HCT116 (cell line): ENCODE measurements at regions not wholly inside any gene's neighbourhood (a gene's known extent, or its start where the extent isn't known, plus 50 kb on each side); places are given as distances from the start of the nearest gene placed in this dataset.

Source experiments
- ATAC-seq: fragments of 200-7000 bp; cut with Tn5 transposase; 2 replicates; pipeline ENCODE4 v1.9.1; 2020; ENCODE audit warnings: mild to moderate bottlenecking, moderate library complexity
- BruUV-seq: library from RNA; stranded (reverse); fragments of 400-500 nt; replicated peaks from 2 replicates; lab custom pipeline; 2021; lab: Mats Ljungman, UMichigan
- CTCF ChIA-PET: fragments of 300-600 bp; sonication (Branson Sonifier 250); formaldehyde crosslinking; loops from one replicate; lab custom pipeline; 2021; ENCODE audit warnings: antibody characterized with exemption; lab: Charles Lee
- POLR2A ChIA-PET: fragments of 300-600, 350-600 bp; sonication (Branson Sonifier 250); formaldehyde crosslinking; loops from one replicate; lab custom pipeline; 2021; ENCODE audit warnings: antibody characterized with exemption; lab: Charles Lee
- RAD21 ChIA-PET, 2 experiments: fragments of 300-600 bp; sonication (Branson Sonifier 250); formaldehyde crosslinking; loops; one replicate each; lab custom pipeline; 2023; ENCODE audit warnings: low total read pairs in 2 of 2; ENCODE audit not compliant: uncharacterized antibody in 2 of 2, unreplicated experiment in 2 of 2, low non-redundant PET in 1 of 2; lab: Charles Lee
- DNase-seq: peaks from one replicate; pipeline ENCODE4 v3.0.0-alpha.2; 2010; ENCODE audit warnings: low read depth, low spot score
- H2AFZ ChIP-seq: fragments of 200-600 bp; shearing (Covaris generic), sonication (generic); 2 replicates; pipeline ENCODE4 v1.6.1; 2017; ENCODE audit warnings: low read depth, mixed run types, mixed read lengths, antibody characterized with exemption, low read length; ENCODE audit not compliant: poor library complexity, severe bottlenecking
- H3K27ac ChIP-seq: 2 replicates; pipeline ENCODE4 v1.5.1; 2012; ENCODE audit warnings: low read depth, low read length
- H3K27me3 ChIP-seq: fragments of 200-600 bp; sonication (generic); 2 replicates; pipeline ENCODE4 v1.6.1; 2016; ENCODE audit warnings: mixed run types, low read length, mixed read lengths; ENCODE audit not compliant: insufficient read depth
- H3K36me3 ChIP-seq, 2 experiments: fragments of 200-500 bp in 1 of 2; fragments of 200-600 bp in 1 of 2; sonication (Bioruptor generic) in 1 of 2; sonication (generic) in 1 of 2; 2 replicates each; pipeline versions ENCODE4 v1.5.1 to v1.6.1; 2014 to 2016; ENCODE audit warnings: low read length in 2 of 2, inconsistent platforms in 1 of 2, mixed read lengths in 1 of 2, mixed run types in 1 of 2; ENCODE audit not compliant: insufficient read depth in 2 of 2, control insufficient read depth in 1 of 2
- H3K4me1 ChIP-seq, 2 experiments: fragments of 200-600 bp in 1 of 2; sonication (generic) in 1 of 2; 2 replicates each; pipeline versions ENCODE4 v1.5.1 to v1.6.1; 2012 to 2017; ENCODE audit warnings: low read length in 2 of 2, inconsistent platforms in 1 of 2, mild to moderate bottlenecking in 1 of 2, mixed read lengths in 1 of 2, mixed run types in 1 of 2, moderate library complexity in 1 of 2; ENCODE audit not compliant: insufficient read depth in 2 of 2, control insufficient read depth in 1 of 2
- H3K4me2 ChIP-seq: fragments of 200-600 bp; sonication (generic); 2 replicates; pipeline ENCODE4 v1.6.1; 2017; ENCODE audit warnings: mixed run types, low read length, mixed read lengths
- H3K4me3 ChIP-seq, 2 experiments: fragments of 200-600 bp in 1 of 2; sonication (generic) in 1 of 2; replicated peaks in 1 of 2; 2 replicates each; pipeline ENCODE4 v1.5.1; 2011 to 2016; ENCODE audit warnings: low read length in 2 of 2, control low read depth in 1 of 2, low read depth in 1 of 2, mild to moderate bottlenecking in 1 of 2, mixed read lengths in 1 of 2, mixed run types in 1 of 2
- H3K79me2 ChIP-seq: fragments of 200-600 bp; sonication (generic); 2 replicates; pipeline ENCODE4 v1.6.1; 2017; ENCODE audit warnings: mild to moderate bottlenecking, mixed run types, low read length, moderate library complexity, mixed read lengths; ENCODE audit not compliant: insufficient read depth
- H3K9ac ChIP-seq: fragments of 200-600 bp; sonication (generic); 2 replicates; pipeline ENCODE4 v1.6.1; 2016; ENCODE audit warnings: low read length, mixed read lengths
- H3K9me2 ChIP-seq: fragments of 200-600 bp; sonication (generic), shearing (Covaris generic); 2 replicates; pipeline ENCODE4 v1.6.1; 2017; ENCODE audit warnings: mixed run types, mild to moderate bottlenecking, moderate library complexity; ENCODE audit not compliant: insufficient read depth
- H3K9me3 ChIP-seq, 2 experiments: fragments of 200-500 bp in 1 of 2; fragments of 200-600 bp in 1 of 2; sonication (Bioruptor generic) in 1 of 2; sonication (generic) in 1 of 2; 2 replicates each; pipeline ENCODE4 v1.6.1; 2014 to 2017; ENCODE audit warnings: low read length in 2 of 2, mixed read lengths in 2 of 2, inconsistent platforms in 1 of 2, low read depth in 1 of 2, mild to moderate bottlenecking in 1 of 2, mixed run types in 1 of 2, moderate library complexity in 1 of 2; ENCODE audit not compliant: control insufficient read depth in 1 of 2, insufficient read depth in 1 of 2
- H4K20me1 ChIP-seq: fragments of 200-600 bp; sonication (generic), shearing (Covaris generic); 2 replicates; pipeline ENCODE4 v1.6.1; 2017; ENCODE audit warnings: mixed run types, mild to moderate bottlenecking, moderate library complexity; ENCODE audit not compliant: insufficient read depth
- CBX3 ChIP-seq: IDR thresholded peaks from 2 replicates; pipeline ENCODE4 v1.6.1; 2012; ENCODE audit warnings: low read depth
- CTCF ChIP-seq, 3 experiments: fragments of 200-600 bp in 1 of 3; sonication (generic) in 1 of 3; IDR thresholded peaks in 2 of 3; conservative IDR thresholded peaks in 1 of 3; 2 replicates each; pipeline ENCODE4 v1.5.1; 2012 to 2017; ENCODE audit warnings: low read depth in 2 of 3, low read length in 2 of 3, antibody characterized with exemption in 1 of 3, borderline replicate concordance in 1 of 3, control low read depth in 1 of 3, mild to moderate bottlenecking in 1 of 3, mixed read lengths in 1 of 3, mixed run types in 1 of 3, moderate library complexity in 1 of 3; ENCODE audit not compliant: insufficient read depth in 1 of 3
- EGR1 ChIP-seq: IDR thresholded peaks from 2 replicates; pipeline ENCODE4 v1.6.1; 2012; ENCODE audit warnings: low read depth
- ELF1 ChIP-seq: IDR thresholded peaks from 2 replicates; pipeline ENCODE4 v1.6.1; 2012; ENCODE audit warnings: low read depth, borderline replicate concordance
- EZH2 ChIP-seq: fragments of 200-600 bp; sonication (generic); IDR thresholded peaks from 2 replicates; pipeline ENCODE4 v1.6.1; 2017; ENCODE audit warnings: antibody characterized with exemption, mixed run types
- EZH2phosphoT487 ChIP-seq: fragments of 200-600 bp; IDR thresholded peaks from 2 replicates; pipeline ENCODE4 v1.6.1; 2018; ENCODE audit warnings: antibody characterized with exemption, borderline replicate concordance
- FOSL1 ChIP-seq: IDR thresholded peaks from 2 replicates; pipeline ENCODE4 v1.6.1; 2012; ENCODE audit warnings: low read depth
- POLR2AphosphoS5 ChIP-seq: IDR thresholded peaks from 2 replicates; pipeline ENCODE4 v1.6.1; 2011; ENCODE audit warnings: mild to moderate bottlenecking, low read depth, low read length, moderate library complexity
- RAD21 ChIP-seq: IDR thresholded peaks from 2 replicates; pipeline ENCODE4 v1.6.1; 2012; ENCODE audit warnings: low read depth, mild to moderate bottlenecking
- REST ChIP-seq: IDR thresholded peaks from 2 replicates; pipeline ENCODE4 v1.6.1; 2012; ENCODE audit warnings: low read depth
- SIN3A ChIP-seq: IDR thresholded peaks from 2 replicates; pipeline ENCODE4 v1.6.1; 2012; ENCODE audit warnings: low read depth
- SRF ChIP-seq: IDR thresholded peaks from 2 replicates; pipeline ENCODE4 v1.6.1; 2012; ENCODE audit warnings: low read depth
- TCF7L2 ChIP-seq: IDR thresholded peaks from 2 replicates; pipeline ENCODE4 v1.7.0; 2011; ENCODE audit warnings: borderline replicate concordance, inconsistent platforms; ENCODE audit not compliant: insufficient read depth, insufficient read length; ENCODE audit errors: extremely low read depth
- YY1 ChIP-seq: IDR thresholded peaks from 2 replicates; pipeline ENCODE4 v1.6.1; 2011; ENCODE audit warnings: low read length, low read depth, moderate library complexity, mild to moderate bottlenecking; ENCODE audit not compliant: insufficient replicate concordance; ENCODE audit errors: extremely low read depth
- intact Hi-C: fragments of 100-400 bp; cut with micrococcal nuclease; formaldehyde crosslinking; loops from 2 replicates; pipeline ENCODE4 v1.10.0; 2022
- TF ChIP-seq, protein P1 (sequence below): IDR thresholded peaks from 2 replicates; pipeline ENCODE4 v1.6.1; 2012

GRCh38 chr11:42571878-42572610 is 739.8 kb upstream of the API5 start:
- no peak for DNase-seq
- TF ChIP-seq EZH2 (no peak), EZH2phosphoT487 (no peak), RAD21 (no peak), CBX3 (no peak), TCF7L2 (no peak), REST (no peak), CTCF (IDR thresholded peaks at IDR 0.05 in 2 of 3, conservative IDR thresholded peaks at IDR 0.05 in 1 of 3; ENCODE audit: borderline replicate concordance in 1 of 3, insufficient read depth in 1 of 3, low read depth in 2 of 3, low read length in 2 of 3) (no peak), SRF (no peak), YY1 (no peak), EGR1 (no peak), SIN3A (no peak), POLR2AphosphoS5 (no peak), ELF1 (no peak), FOSL1 (no peak)
- TF ChIP-seq, protein P1, sequence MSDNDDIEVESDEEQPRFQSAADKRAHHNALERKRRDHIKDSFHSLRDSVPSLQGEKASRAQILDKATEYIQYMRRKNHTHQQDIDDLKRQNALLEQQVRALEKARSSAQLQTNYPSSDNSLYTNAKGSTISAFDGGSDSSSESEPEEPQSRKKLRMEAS = no peak
- no peaks in the 10 kb centered on the region for H3K4me1 ChIP-seq
- ChIA-PET RAD21 (no interaction called here), CTCF (no interaction called here), POLR2A (no interaction called here)
- H3K79me2 ChIP-seq = no peaks in the 10 kb centered on the region
- peaks cover 0 to 13% of the 10 kb centered on the region in 2 experiments; a peak in 1 of 4 replicates for H3K9me3 ChIP-seq
- H3K9ac ChIP-seq = no peak overlapping the region
- H3K27me3 ChIP-seq = no peaks in the 10 kb centered on the region
- intact Hi-C loops = no loop called here
- H3K4me3 ChIP-seq = no peak overlapping the region
- H4K20me1 ChIP-seq = no peaks in the 10 kb centered on the region
- H3K4me2 ChIP-seq = no peak overlapping the region
- no peak for ATAC-seq
- no peaks in the 10 kb centered on the region for H3K9me2 ChIP-seq
- no peak overlapping the region for H3K27ac ChIP-seq
- BruUV-seq = no TSS peak
- H2AFZ ChIP-seq = no peak overlapping the region
- H3K36me3 ChIP-seq = no peaks in the 10 kb centered on the region
